SIG-M5 treated with dmso at 0.1 percent for 504 hours (cell line): ENCODE measurements at regions not wholly inside any gene's neighbourhood (a gene's known extent, or its start where the extent isn't known, plus 50 kb on each side); places are given as distances from the start of the nearest gene placed in this dataset.

Experiments
- DNase-seq: peaks from one replicate; lab custom pipeline; 2025; ENCODE audit not compliant: unreplicated experiment; lab: John Stamatoyannopoulos, UW

- no peak for DNase-seq
Measured at GRCh38 chr7:45509222-45509621, 64.9 kb upstream of the ADCY1 start.

- no peak for DNase-seq
Measured at GRCh38 chr7:45511721-45512597, 62.2 kb upstream of the ADCY1 start.

GRCh38 chr7:45514944-45515343 lies 59.2 kb upstream of the ADCY1 start:
- no peak for DNase-seq

- no peak for DNase-seq
Measured at GRCh38 chr7:45515346-45515745, 58.8 kb upstream of the ADCY1 start.
